ENCODE measurements at regions not wholly inside any gene's neighbourhood (a gene's known extent, or its start where the extent isn't known, plus 50 kb on each side); places are given as distances from the start of the nearest gene placed in this dataset.

- in situ Hi-C loops (cut with MboI; ENCODE audit: low sequenced_read_pairs): no loop called here
Measured at GRCh38 chr16:13545271-13545670, 374.7 kb upstream of the ERCC4 start.

DNA sequence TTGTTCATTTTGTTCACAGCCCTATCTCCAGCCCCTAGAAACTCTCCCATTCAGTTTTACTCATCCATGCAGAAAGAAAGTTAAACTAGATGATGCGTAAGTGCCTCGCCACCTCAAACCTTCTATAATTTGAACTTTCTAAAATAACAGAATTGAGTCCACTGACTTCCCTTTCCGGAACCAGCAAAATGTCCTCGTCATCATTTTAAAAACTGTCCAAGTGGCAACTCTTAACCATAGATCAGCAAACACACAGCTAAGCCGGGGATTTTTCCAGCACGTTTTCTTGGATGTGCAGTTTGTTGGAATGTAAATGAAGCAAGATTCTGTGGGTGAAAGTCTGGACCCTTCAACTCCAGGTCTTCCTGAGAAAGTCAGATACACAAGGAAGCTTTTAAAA is 369.7 kb upstream of the ERCC4 start:
- in situ Hi-C loops (cut with MboI; ENCODE audit: low sequenced_read_pairs): no loop called here

DNA sequence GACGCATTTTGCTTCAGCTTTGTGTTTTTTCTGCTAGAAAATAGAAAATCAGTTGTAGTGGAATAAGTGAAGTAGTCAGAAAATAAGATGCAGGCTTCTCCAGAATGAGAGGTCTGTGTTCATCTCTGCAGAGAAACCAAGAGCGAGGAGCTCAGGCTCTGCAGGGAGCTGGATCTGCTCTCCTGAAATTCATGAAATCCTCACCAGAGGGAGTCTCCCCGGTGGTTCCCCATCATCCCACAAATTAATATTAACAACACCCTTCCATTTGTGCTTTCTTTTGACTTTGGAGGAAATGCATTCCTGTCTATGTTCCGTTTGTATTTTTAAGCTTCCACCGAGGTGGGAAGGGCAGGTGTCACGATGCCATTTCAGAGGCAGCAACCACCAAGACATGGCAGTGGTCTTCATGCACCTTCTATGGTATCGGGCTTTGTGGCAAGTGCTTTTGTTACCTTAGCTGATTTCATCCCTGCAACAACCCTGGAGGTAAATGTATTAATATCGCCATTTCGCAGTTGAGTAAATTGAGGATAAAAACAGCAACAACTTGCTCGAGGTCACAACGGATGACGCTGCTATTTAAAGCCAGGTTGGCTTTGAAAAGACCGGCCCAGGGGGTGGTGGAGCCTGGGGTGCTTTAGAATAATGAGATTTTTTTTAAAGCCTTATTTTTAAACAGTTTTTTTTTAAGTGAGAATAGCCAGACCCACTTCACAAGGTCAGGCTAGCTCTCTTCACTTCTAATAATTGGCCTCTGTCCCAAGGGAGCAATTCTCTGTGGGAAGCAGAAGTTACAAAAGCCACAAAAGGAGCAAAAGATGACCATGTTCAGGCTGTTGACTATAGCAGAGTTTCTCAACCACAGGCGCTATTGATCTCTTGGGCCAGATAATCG is 367.6 kb upstream of the ERCC4 start:
- in situ Hi-C loops (cut with MboI; ENCODE audit: low sequenced_read_pairs): no loop called here

DNA sequence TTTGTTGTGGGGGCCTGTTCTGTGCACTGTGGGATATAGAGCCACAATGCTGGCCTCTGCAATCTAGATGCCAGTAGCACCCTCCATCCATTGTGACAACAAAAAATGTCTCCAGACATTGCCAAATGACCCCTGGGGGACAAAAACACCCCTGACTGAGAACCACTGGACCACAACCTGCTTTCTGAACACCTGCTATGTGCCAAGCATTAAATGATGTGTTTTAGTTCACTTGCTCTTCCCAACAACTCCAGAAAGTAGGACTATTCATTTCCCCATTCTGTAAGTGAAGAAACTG is 367.0 kb upstream of the ERCC4 start:
- in situ Hi-C loops (cut with MboI; ENCODE audit: low sequenced_read_pairs): no loop called here

GRCh38 chr16:13553453-13553985 is 366.4 kb upstream of the ERCC4 start:
- in situ Hi-C loops (cut with MboI; ENCODE audit: low sequenced_read_pairs): no loop called here

GRCh38 chr16:13554005-13554404 is 365.9 kb upstream of the ERCC4 start:
- in situ Hi-C loops (cut with MboI; ENCODE audit: low sequenced_read_pairs): no loop called here

GRCh38 chr16:13554643-13555042 is 365.3 kb upstream of the ERCC4 start:
- in situ Hi-C loops (cut with MboI; ENCODE audit: low sequenced_read_pairs): no loop called here

DNA sequence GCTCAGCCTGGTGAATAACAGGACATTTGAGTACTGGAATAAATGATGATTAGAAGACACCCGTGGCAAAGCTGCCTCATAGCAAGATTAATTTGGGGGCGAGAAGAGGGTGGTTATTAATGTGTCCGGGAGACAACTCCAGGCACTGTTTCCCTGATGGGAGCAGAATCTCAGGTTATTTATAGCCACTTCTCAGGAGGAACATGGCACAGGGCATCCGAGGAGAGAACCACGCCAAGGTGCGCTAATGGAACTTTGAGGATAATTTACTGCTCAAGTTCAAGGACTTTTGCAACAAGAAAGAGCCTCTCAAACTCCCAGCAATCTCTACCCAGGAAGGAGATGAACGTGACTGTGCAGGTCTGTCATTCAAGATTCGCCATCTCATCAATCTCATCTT is 362.5 kb upstream of the ERCC4 start:
- in situ Hi-C loops (cut with MboI; ENCODE audit: low sequenced_read_pairs): no loop called here

GRCh38 chr16:13558752-13559151 is 361.2 kb upstream of the ERCC4 start:
- in situ Hi-C loops (cut with MboI; ENCODE audit: low sequenced_read_pairs): no loop called here

GRCh38 chr16:13559624-13560023 is 360.3 kb upstream of the ERCC4 start:
- in situ Hi-C loops (cut with MboI; ENCODE audit: low sequenced_read_pairs): no loop called here

GRCh38 chr16:13560151-13560550 is 359.8 kb upstream of the ERCC4 start:
- in situ Hi-C loops (cut with MboI; ENCODE audit: low sequenced_read_pairs): no loop called here

DNA sequence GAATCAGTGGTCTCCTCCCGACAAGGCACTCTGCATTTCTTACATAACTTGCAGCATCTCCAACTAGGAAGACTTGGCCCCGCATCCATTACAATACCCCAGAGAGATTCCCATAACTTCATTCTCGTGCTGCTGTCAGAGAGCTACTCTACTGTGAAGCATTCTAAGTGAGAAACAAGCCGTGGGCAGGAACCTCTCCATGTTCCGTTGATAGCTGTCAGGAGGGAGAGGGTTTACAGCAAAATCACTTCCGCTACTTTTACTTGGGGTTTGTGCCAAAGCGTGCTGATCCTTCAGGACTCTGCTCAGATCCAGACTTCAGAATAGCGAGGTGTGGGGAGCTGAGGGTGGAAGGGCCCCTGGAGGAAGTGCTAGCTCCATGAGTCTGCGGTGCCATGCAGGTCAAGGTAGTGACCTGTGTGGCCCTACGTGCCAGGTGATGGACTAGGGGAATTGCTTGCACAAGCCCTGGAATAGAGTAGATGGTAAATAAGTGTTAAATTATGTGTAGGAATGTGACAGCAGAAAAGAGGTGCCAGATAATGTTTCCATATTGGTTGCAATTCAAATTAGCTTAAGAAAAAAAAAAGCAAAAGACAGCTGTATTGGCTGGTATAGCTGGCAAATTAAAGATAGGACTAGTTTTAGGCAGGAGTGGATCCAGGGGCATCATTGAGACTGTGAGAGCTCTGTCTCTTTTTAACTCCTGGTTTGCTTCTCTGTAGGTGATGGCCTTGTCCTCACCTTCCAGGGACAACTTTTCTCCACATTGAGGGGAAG is 358.5 kb upstream of the ERCC4 start:
- in situ Hi-C loops (cut with MboI; ENCODE audit: low sequenced_read_pairs): no loop called here

- in situ Hi-C loops (cut with MboI; ENCODE audit: low sequenced_read_pairs): no loop called here
Measured at GRCh38 chr16:13568803-13569202, 351.2 kb upstream of the ERCC4 start.

- in situ Hi-C loops (cut with MboI; ENCODE audit: low sequenced_read_pairs): no loop called here
Measured at GRCh38 chr16:13569986-13570385, 350.0 kb upstream of the ERCC4 start.

DNA sequence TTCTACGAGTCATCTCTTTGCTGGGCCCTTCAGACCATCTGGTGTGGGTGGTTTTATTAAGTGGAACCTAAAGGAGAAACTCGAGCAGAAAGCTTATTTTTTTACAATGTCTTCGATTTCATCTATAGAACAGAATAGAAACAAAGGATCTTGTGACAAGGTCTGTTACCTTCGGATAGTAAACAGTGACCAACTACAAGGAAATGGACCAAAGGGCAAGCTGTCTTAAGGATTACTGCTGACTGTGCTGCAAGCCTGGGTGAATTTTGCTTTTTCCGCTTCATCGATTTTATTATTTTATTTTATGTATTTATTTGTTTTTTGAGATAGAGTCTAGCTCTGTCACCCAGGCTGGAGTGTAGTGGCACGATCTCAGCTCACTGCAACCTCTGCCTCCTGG is 348.9 kb upstream of the ERCC4 start:
- in situ Hi-C loops (cut with MboI; ENCODE audit: low sequenced_read_pairs): no loop called here

- in situ Hi-C loops (cut with MboI; ENCODE audit: low sequenced_read_pairs): no loop called here
Measured at GRCh38 chr16:13573903-13574302, 346.1 kb upstream of the ERCC4 start.

DNA sequence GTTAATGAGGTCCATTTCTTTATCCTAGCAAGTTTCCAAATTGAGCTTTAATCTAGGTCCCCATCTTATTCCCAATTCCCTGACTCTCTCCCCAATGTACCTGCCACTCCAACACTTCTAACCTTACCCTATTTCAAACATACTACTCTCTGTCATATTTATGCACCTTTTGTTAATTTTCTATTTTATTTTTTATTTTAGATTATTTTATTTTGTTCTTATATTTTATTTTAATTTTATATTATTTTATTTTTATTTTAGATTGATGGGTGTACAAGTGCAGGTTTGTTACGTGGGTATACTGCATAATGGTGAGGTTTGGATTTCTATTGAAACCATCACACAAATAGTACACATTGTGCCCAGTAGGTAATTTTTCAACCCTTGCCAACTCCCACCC is 333.9 kb upstream of the ERCC4 start:
- in situ Hi-C loops (cut with MboI; ENCODE audit: low sequenced_read_pairs): no loop called here

- in situ Hi-C loops (cut with MboI; ENCODE audit: low sequenced_read_pairs): no loop called here
Measured at GRCh38 chr16:13587181-13587580, 332.8 kb upstream of the ERCC4 start.

DNA sequence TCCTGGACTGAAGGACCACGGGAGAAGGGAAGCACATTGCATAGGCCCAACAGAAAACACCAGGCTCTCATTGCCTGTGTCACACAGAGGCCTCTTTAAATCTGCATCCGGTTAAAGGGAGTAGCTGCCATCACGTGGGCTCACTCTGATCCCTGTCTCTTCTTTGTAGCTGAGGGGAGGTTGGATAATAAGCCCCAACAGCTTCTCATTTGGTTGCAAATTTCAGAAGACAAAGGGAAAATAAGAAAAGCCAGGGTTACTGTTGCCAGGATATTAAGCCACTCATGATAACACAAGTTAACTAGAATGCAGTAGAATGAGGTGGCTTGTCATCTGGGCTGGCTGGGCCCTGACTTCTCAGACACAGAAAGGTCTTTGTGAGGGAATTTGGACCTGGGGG is 325.1 kb upstream of the ERCC4 start:
- in situ Hi-C loops (cut with MboI; ENCODE audit: low sequenced_read_pairs): no loop called here

GRCh38 chr16:13606804-13607203 is 313.1 kb upstream of the ERCC4 start:
- in situ Hi-C loops (cut with MboI; ENCODE audit: low sequenced_read_pairs): no loop called here

DNA sequence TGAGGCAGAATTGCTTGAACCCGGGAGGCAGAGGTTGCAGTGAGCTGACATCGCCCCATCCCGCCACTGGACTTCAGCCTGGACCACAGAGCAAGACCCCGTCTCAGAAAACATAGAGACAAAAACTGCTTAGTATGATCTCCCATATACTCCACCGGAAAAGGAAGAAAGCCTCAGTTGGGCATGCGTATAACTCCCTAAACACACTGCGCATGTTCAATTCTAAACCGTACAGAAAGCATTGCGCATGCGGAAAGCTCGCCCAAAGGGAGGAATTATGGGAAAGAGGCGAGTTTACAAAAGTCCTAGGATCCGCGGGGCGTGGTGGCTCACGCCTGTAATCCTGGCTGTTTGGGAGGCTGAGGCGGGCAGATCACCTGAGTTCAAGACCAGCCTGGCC is 312.7 kb upstream of the ERCC4 start:
- in situ Hi-C loops (cut with MboI; ENCODE audit: low sequenced_read_pairs): no loop called here

- in situ Hi-C loops (cut with MboI; ENCODE audit: low sequenced_read_pairs): no loop called here
Measured at GRCh38 chr16:13611596-13611995, 308.4 kb upstream of the ERCC4 start.
